Tibial nerve (tissue), 3 donors: ENCODE measurements at regions not wholly inside any gene's neighbourhood (a gene's known extent, or its start where the extent isn't known, plus 50 kb on each side); places are given as distances from the start of the nearest gene placed in this dataset.

ENCODE experiments used
- POLR2A ChIP-seq, 2 donors: fragments of 450-650 bp; IDR thresholded peaks; one replicate each; pipeline ENCODE4 v1.6.1; 2017; ENCODE audit warnings: antibody characterized with exemption in 2 of 2, mild to moderate bottlenecking in 2 of 2, moderate library complexity in 2 of 2
- TF ChIP-seq, protein P1 (sequence below), 5 experiments: fragments of 200-600 bp in 3 of 5; fragments of 450-650 bp in 2 of 5; sonication (generic) in 3 of 5; IDR thresholded peaks; one replicate each; pipeline ENCODE4 v1.5.1; 2016 to 2019; ENCODE audit warnings: antibody characterized with exemption in 5 of 5, mild to moderate bottlenecking in 3 of 5, moderate library complexity in 2 of 5

DNA sequence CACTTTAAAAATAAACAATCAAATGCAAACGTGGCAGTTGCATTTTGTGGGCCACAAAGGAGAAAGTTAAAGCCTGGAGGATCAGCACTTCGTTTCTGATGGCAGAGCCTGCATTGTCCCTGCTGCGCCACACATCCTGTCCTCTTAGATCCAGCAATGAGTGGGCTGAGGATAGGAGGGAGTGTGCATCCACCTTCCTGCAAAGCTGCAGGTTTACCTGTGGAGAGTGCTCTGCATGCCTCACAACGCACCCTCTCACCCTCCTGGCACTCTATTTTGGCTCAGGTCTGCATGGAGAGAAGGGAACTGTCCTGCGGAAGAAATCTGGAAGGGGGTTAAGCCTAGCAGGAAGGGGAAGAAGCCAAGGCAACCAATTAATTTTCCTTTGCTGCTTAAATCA, 212.2 kb upstream of the SLC24A2 start:
- TF ChIP-seq POLR2A (IDR thresholded peaks at IDR 0.05): no peak
- TF ChIP-seq, protein P1, sequence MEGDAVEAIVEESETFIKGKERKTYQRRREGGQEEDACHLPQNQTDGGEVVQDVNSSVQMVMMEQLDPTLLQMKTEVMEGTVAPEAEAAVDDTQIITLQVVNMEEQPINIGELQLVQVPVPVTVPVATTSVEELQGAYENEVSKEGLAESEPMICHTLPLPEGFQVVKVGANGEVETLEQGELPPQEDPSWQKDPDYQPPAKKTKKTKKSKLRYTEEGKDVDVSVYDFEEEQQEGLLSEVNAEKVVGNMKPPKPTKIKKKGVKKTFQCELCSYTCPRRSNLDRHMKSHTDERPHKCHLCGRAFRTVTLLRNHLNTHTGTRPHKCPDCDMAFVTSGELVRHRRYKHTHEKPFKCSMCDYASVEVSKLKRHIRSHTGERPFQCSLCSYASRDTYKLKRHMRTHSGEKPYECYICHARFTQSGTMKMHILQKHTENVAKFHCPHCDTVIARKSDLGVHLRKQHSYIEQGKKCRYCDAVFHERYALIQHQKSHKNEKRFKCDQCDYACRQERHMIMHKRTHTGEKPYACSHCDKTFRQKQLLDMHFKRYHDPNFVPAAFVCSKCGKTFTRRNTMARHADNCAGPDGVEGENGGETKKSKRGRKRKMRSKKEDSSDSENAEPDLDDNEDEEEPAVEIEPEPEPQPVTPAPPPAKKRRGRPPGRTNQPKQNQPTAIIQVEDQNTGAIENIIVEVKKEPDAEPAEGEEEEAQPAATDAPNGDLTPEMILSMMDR (IDR thresholded peaks at IDR 0.05): no peak
